ENCODE measurements at regions not wholly inside any gene's neighbourhood (a gene's known extent, or its start where the extent isn't known, plus 50 kb on each side); places are given as distances from the start of the nearest gene placed in this dataset.
"Not testable (repeated sequence)": the region's sequence is repeated elsewhere in the genome, so short reads cannot be mapped to it uniquely, and the experiment has no call there.

DNA sequence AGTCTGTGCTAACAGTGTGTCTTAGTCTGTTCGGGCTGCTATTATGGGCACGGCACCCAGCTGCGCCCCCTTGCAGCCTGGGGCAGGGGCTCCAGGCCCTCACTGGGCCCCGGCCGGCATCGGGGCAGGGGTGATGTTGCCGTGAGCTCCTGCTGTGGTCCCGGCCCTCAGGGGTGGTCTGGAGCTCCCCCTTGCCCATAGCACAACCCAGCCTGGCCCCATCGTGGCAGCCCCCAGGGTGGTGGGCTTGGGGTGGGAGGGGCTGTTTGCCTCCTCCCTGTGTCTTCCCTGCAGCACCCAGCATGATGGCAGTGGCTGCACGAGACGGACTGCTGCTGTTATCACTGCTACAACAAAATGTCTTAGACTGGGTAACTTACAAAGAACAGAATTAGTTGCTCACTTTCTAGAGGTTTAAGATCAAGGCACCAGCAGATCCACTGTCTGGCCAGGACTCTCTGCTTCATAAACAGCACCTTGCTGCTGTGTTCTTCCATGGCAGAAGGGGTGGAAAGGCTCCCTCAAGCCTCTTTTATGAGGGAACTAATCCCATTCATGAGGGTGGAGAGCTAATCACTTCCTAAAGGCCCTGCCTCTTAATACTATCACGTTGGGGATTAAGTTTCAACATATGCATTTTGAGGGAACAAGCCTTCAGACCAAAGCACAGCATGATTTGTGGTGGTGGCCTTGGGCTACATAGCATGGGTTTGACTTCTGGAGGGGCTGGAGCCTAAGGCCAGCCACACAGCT lies 149.5 kb downstream of the SEC23IP start:
- H3K4me1 ChIP-seq: peaks cover 0 to 12% (median 5%) of the 10 kb centered on the region in 10 experiments; a peak in 6 of 20 replicates
- peak overlapping the region in 4 of 11 experiments; percentile 21 to 38 (median 28); a peak in 4 of 22 replicates for H3K27ac ChIP-seq
- TF ChIP-seq Cebpa-rat (IDR thresholded peaks at IDR 0.05): no peak
- no peaks in the 10 kb centered on the region for H3K27me3 ChIP-seq
- H3K9ac ChIP-seq: no peak overlapping the region
- peak overlapping the region in 4 of 11 experiments; percentile 10 to 35 (median 21); a peak in 2 of 22 replicates for H3K4me2 ChIP-seq
- 0 out of 22 replicates have a peak, but pooled peaks cover 0 to 4% (median 0%) of the 10 kb centered on the region in 11 experiments for H3K9me3 ChIP-seq (replicated peaks in 1 of 11)
- no peaks in the 10 kb centered on the region for H3K36me3 ChIP-seq
- H4K20me1 ChIP-seq: no peaks in the 10 kb centered on the region
- no peak overlapping the region for H3K4me3 ChIP-seq

DNA sequence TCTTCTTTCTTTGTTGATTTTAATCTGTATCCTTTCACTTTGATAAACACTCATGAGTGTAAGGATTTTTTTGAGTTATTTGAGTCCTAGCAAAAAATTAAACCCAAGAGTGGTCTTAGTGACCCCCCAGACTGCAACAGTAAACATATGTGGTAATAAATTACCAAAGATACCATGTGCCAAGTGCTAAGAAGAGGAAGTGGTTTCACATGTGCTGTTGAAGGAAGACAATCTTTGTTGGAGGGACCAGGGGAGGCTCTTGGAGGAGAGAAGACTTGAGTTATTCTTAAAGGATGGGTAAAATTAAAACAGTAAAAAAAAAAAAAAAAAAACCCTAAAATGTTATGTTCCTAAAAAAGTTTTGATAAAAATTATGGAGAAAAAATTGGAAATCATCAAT lies 150.2 kb downstream of the SEC23IP start:
- H3K4me1 ChIP-seq: peaks cover 0 to 12% (median 5%) of the 10 kb centered on the region in 10 experiments; a peak in 6 of 20 replicates

DNA sequence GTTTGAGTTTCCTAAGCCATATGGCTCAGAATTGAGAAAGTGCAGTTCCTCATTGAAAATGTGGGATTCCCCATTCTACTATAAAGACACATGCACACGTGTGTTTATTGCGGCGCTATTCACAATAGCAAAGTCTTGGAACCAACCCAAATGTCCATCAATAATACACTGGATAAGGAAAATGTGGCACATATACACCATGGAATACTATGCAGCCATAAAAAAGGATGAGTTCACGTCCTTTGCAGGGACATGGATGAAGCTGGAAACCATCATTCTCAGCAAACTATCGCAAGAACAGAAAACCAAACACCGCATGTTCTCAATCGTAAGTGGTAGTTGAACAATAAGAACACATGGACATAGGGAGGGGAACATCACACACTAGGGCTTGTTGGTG lies 154.8 kb downstream of the SEC23IP start:
- not testable (repeated sequence) for H3K27me3 ChIP-seq; H3K9me3 ChIP-seq (replicated peaks in 1 of 11); H3K36me3 ChIP-seq; H3K27ac ChIP-seq; H3K9ac ChIP-seq; H3K4me2 ChIP-seq; H3K4me3 ChIP-seq; H4K20me1 ChIP-seq; H3K4me1 ChIP-seq

More for the DNA sequence above, 150.2 kb downstream of the SEC23IP start:
- Histone ChIP-seq H4K20me1 (no peaks in the 10 kb centered on the region), H3K9me3 (replicated peaks in 1 of 11) (0 out of 22 replicates have a peak, but pooled peaks cover 0 to 4% (median 0%) of the 10 kb centered on the region in 11 experiments), H3K27ac (peak overlapping the region in 4 of 11 experiments; percentile 21 to 38 (median 28); a peak in 3 of 22 replicates), H3K27me3 (no peaks in the 10 kb centered on the region), H3K4me2 (peak overlapping the region in 4 of 11 experiments; percentile 10 to 35 (median 21); a peak in 2 of 22 replicates), H3K36me3 (no peaks in the 10 kb centered on the region), H3K4me3 (no peak overlapping the region), H3K9ac (no peak overlapping the region)
- no peak for TF ChIP-seq Cebpa-rat (IDR thresholded peaks at IDR 0.05)

DNA sequence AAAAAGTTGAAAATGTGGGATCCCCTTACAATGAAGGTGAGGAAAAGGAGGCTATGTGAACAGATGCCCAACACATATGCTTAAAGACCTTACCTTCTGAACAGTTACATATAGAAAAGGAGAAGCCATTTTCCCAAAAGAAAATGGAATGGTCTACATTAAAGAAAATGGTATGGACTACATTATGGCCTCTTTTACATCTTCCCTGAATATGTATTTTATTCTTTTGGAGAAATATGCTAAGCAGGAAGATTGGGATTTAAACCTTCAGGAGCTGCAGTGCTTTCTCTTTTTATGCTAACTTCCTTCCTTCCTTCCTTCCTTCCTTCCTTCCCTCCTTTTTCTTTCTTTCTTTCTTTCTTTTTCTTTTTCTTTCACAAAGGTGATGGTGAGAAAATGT lies 155.4 kb downstream of the SEC23IP start:
- Histone ChIP-seq H3K4me1 (peaks cover 0 to under 1% (median 0%) of the 10 kb centered on the region in 10 experiments; a peak in 2 of 20 replicates), H3K9ac (no peak overlapping the region), H3K4me3 (no peak overlapping the region), H3K27me3 (no peaks in the 10 kb centered on the region), H3K27ac (no peak overlapping the region), H4K20me1 (no peaks in the 10 kb centered on the region), H3K4me2 (no peak overlapping the region; a peak in 1 of 22 replicates), H3K36me3 (no peaks in the 10 kb centered on the region), H3K9me3 (replicated peaks in 1 of 11) (0 out of 22 replicates have a peak, but pooled peaks cover 0 to 4% (median 0%) of the 10 kb centered on the region in 11 experiments)
- no peak for TF ChIP-seq Cebpa-rat (IDR thresholded peaks at IDR 0.05)

DNA sequence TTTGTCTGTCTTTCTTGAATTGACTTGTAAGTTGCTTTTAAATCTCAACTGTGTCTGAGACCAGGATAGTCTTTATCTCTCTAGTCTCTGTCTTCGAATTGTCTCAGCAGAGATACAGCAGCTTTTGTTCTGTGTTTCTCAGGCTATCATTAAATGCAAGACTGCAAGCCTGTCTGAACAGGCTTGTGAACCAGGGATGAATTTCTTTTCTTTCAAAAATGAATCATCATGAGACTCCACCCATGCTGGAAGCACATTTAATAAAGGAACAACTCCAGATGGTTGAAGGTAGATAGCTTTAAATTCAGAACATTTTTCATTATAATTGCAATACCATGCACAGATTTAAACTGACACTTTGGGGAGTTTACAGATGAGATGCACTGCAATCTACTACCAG lies 155.9 kb downstream of the SEC23IP start:
- Histone ChIP-seq H3K27ac (no peak overlapping the region), H3K36me3 (no peaks in the 10 kb centered on the region), H3K4me2 (no peak overlapping the region; a peak in 1 of 22 replicates), H3K9me3 (replicated peaks in 1 of 11) (0 out of 22 replicates have a peak, but pooled peaks cover 0 to under 1% (median 0%) of the 10 kb centered on the region in 11 experiments), H4K20me1 (no peaks in the 10 kb centered on the region), H3K4me1 (no peaks in the 10 kb centered on the region), H3K4me3 (no peak overlapping the region), H3K27me3 (no peaks in the 10 kb centered on the region), H3K9ac (no peak overlapping the region)
- TF ChIP-seq Cebpa-rat (IDR thresholded peaks at IDR 0.05): no peak

DNA sequence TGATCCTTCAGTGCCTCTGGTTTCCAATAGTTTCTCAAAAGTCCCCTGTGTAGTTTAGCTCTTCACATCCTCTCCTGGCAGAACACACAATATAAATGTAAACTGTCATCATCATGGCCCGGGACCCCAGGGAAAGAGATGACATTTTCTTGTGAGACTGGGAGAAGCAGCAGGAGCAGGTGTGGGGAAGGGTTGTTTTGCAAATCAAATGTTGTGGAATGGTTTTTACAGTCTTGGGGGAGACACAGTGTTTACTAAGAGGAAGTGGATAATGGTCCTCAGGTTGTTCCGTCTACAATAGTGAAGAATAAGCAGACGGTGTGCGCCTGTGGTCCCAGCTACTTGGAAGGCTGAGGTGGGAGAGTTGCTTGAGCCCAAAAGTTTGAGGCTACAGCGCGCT lies 159.1 kb downstream of the SEC23IP start:
- no peak overlapping the region for H3K4me3 ChIP-seq
- TF ChIP-seq Cebpa-rat (IDR thresholded peaks at IDR 0.05): no peak
- H3K36me3 ChIP-seq: no peaks in the 10 kb centered on the region
- no peak overlapping the region for H3K4me2 ChIP-seq
- H3K9ac ChIP-seq: no peak overlapping the region
- peaks cover 0 to 9% (median 4%) of the 10 kb centered on the region in 10 experiments; a peak in 5 of 20 replicates for H3K4me1 ChIP-seq
- peaks cover 0 to 3% (median 0%) of the 10 kb centered on the region in 11 experiments; a peak in 1 of 22 replicates for H3K9me3 ChIP-seq (replicated peaks in 1 of 11)
- H3K27ac ChIP-seq: no peak overlapping the region
- H4K20me1 ChIP-seq: no peaks in the 10 kb centered on the region
- no peaks in the 10 kb centered on the region for H3K27me3 ChIP-seq

DNA sequence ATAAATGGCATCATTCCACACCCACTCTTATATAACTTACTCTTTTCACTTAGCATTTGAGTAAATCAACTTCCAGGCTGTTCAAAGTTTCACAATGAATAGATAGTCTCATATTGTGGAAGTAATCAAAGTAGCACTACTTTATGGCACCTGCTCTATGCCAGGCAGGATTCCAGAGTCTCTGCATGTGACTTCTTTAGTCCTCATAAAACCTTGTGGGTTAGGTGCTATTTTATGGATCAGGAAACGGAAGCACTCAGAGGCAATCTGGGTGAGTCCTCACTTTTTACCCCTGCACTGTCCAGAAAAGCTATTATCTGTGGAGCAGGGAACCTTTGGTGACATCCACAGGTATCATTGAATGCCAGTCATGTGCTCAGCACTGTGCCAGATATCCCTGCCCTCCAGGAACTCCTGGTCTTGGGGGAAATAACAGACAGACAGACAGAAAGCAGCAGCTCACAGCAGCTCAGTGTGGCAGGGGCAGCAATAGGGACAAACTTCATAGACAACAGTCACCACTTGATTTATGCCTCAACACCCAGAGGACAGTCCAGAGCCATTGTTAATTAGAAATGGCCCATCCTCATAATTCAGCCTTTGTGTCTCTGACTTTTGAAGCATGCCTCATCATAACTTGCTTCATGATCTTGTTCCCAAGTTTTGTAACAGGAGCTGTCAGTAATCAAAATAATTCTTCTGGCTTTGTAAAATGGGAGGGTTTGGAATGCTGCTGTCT lies 160.6 kb downstream of the SEC23IP start:
- Histone ChIP-seq H3K4me1 (peaks cover 0 to 12% (median 4%) of the 10 kb centered on the region in 10 experiments; a peak in 6 of 20 replicates), H3K9ac (no peak overlapping the region), H3K36me3 (no peaks in the 10 kb centered on the region), H3K4me2 (no peak overlapping the region), H3K27me3 (no peaks in the 10 kb centered on the region), H3K4me3 (no peak overlapping the region), H3K9me3 (replicated peaks in 1 of 11) (peaks cover 0 to 5% (median 0%) of the 10 kb centered on the region in 11 experiments; a peak in 2 of 22 replicates), H3K27ac (no peak overlapping the region), H4K20me1 (no peaks in the 10 kb centered on the region)
- no peak for TF ChIP-seq Cebpa-rat (IDR thresholded peaks at IDR 0.05)

DNA sequence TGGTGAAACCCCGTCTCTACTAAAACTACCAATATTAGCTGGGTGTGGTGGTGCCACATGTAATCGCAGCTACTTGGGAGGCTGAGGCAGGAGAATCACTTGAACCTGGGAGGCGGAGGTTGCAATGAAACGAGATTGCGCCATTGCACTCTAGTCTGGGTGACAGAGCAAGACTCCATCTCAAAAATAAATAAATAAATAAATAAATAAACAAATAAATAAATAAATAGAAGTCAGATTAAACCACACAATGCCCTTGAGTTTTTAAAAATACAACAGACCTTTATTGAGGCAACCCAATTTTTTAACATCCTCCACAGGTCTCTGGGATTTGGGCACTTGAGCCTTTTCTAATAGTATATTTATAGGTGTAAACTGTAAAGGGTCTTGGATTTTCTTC lies 167.3 kb downstream of the SEC23IP start:
- H3K4me2 ChIP-seq; H3K9ac ChIP-seq; H4K20me1 ChIP-seq; H3K36me3 ChIP-seq; H3K4me3 ChIP-seq; H3K27me3 ChIP-seq; H3K27ac ChIP-seq; H3K9me3 ChIP-seq (replicated peaks in 1 of 11): not testable (repeated sequence)
- H3K4me1 ChIP-seq: peaks cover 0 to 20% (median 4%) of the 10 kb centered on the region in 10 experiments; a peak in 6 of 20 replicates

DNA sequence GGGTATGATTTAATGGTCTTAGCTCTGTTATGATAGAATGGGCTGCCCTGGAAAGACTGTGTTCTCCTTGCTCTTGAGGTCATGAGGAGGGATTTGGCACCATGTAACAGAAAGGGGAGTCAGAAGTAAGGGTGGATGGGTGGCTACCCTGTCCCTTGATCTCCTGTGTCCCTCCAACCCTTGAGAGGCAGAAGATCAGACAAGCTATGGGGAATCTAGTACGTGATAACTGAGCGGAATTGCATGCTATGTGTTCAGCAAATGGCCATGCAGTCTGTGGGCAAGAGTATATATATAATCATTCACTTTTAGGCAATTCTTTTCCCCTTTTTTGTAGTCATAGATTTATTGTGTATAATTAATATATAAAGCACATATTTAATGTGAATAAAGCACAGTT lies 174.9 kb downstream of the SEC23IP start:
- Histone ChIP-seq H4K20me1 (no peaks in the 10 kb centered on the region), H3K27me3 (no peaks in the 10 kb centered on the region), H3K9ac (no peak overlapping the region), H3K4me2 (no peak overlapping the region), H3K9me3 (replicated peaks in 1 of 11) (peaks cover 0 to 33% (median 13%) of the 10 kb centered on the region in 11 experiments; a peak in 16 of 22 replicates), H3K4me3 (no peak overlapping the region), H3K27ac (no peak overlapping the region), H3K36me3 (no peaks in the 10 kb centered on the region), H3K4me1 (peaks cover 0 to 12% (median 5%) of the 10 kb centered on the region in 10 experiments; a peak in 12 of 20 replicates)
- TF ChIP-seq Cebpa-rat (IDR thresholded peaks at IDR 0.05): no peak
